ENCODE measurements at regions not wholly inside any gene's neighbourhood (a gene's known extent, or its start where the extent isn't known, plus 50 kb on each side); places are given as distances from the start of the nearest gene placed in this dataset.

- TF ChIP-seq EZH2 (IDR thresholded peaks at IDR 0.05; ENCODE audit: low read length): no peak
- TF ChIP-seq CTCF (optimal IDR thresholded peaks at IDR 0.05 in 1 of 3, IDR thresholded peaks at IDR 0.05 in 1 of 3, conservative IDR thresholded peaks at IDR 0.05 in 1 of 3; ENCODE audit: extremely low read depth in 1 of 3, insufficient read depth in 2 of 3, low read length in 3 of 3): no peak
Measured at GRCh38 chr18:64398320-64398719, 249.4 kb upstream of the LINC00305 start.

Data from keratinocyte (primary cell).